Osteocyte (in vitro differentiated cells): ENCODE measurements at regions not wholly inside any gene's neighbourhood (a gene's known extent, or its start where the extent isn't known, plus 50 kb on each side); places are given as distances from the start of the nearest gene placed in this dataset.

Source experiments
- DNase-seq: peaks from one replicate; pipeline ENCODE4 v3.0.0; 2021; ENCODE audit warnings: mixed read lengths; ENCODE audit not compliant: unreplicated experiment; ENCODE audit errors: extremely low spot score
- H3K27ac Mint-ChIP-seq: one replicate; pipeline ENCODE4 v1.8.0; 2021; ENCODE audit warnings: mild to moderate bottlenecking, mixed read lengths; ENCODE audit not compliant: unreplicated experiment
- H3K27me3 Mint-ChIP-seq: one replicate; pipeline ENCODE4 v1.8.0; 2021; ENCODE audit warnings: mixed read lengths; ENCODE audit not compliant: unreplicated experiment
- H3K36me3 Mint-ChIP-seq: one replicate; pipeline ENCODE4 v1.8.0; 2021; ENCODE audit warnings: mixed read lengths; ENCODE audit not compliant: unreplicated experiment
- H3K4me1 Mint-ChIP-seq: one replicate; pipeline ENCODE4 v1.8.0; 2021; ENCODE audit warnings: mixed read lengths; ENCODE audit not compliant: unreplicated experiment
- H3K4me3 Mint-ChIP-seq: one replicate; pipeline ENCODE4 v1.8.0; 2021; ENCODE audit warnings: mild to moderate bottlenecking, moderate library complexity, mixed read lengths; ENCODE audit not compliant: unreplicated experiment
- H3K9me3 Mint-ChIP-seq: one replicate; pipeline ENCODE4 v1.8.0; 2021; ENCODE audit warnings: mixed read lengths; ENCODE audit not compliant: unreplicated experiment
- TF ChIP-seq, protein P1 (sequence below): fragments of 200-600 bp; sonication (generic); IDR thresholded peaks from 2 replicates; pipeline ENCODE4 v1.5.0; 2021; ENCODE audit warnings: antibody characterized with exemption, mild to moderate bottlenecking, moderate library complexity

DNA sequence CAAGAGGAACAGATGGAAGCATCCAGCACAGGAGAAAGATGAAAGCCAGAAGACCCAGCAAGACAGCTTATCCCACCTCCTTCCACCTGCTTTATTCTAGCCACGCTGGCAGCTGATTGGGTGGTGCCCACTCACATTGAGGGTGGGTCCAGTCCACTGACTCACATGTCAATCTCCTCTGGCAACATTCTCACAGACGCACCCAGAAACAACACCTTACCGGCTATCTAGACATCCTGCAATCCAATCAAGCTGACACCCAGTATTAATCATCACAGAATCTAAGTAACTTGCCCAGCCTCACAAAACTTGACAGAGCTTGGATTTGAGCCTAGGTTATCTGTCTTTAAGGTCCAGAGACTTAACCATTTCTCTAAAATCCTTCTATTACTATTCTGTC lies 208.9 kb downstream of the PAH start:
- DNase-seq: no peak
- Mint-ChIP-seq H3K9me3 (no peaks in the 10 kb centered on the region), H3K27ac (no peak overlapping the region), H3K4me1 (peaks cover 3% of the 10 kb centered on the region), H3K4me3 (no peak overlapping the region), H3K36me3 (no peaks in the 10 kb centered on the region), H3K27me3 (peaks cover 14% of the 10 kb centered on the region)
- TF ChIP-seq, protein P1, sequence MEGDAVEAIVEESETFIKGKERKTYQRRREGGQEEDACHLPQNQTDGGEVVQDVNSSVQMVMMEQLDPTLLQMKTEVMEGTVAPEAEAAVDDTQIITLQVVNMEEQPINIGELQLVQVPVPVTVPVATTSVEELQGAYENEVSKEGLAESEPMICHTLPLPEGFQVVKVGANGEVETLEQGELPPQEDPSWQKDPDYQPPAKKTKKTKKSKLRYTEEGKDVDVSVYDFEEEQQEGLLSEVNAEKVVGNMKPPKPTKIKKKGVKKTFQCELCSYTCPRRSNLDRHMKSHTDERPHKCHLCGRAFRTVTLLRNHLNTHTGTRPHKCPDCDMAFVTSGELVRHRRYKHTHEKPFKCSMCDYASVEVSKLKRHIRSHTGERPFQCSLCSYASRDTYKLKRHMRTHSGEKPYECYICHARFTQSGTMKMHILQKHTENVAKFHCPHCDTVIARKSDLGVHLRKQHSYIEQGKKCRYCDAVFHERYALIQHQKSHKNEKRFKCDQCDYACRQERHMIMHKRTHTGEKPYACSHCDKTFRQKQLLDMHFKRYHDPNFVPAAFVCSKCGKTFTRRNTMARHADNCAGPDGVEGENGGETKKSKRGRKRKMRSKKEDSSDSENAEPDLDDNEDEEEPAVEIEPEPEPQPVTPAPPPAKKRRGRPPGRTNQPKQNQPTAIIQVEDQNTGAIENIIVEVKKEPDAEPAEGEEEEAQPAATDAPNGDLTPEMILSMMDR: no peak

DNA sequence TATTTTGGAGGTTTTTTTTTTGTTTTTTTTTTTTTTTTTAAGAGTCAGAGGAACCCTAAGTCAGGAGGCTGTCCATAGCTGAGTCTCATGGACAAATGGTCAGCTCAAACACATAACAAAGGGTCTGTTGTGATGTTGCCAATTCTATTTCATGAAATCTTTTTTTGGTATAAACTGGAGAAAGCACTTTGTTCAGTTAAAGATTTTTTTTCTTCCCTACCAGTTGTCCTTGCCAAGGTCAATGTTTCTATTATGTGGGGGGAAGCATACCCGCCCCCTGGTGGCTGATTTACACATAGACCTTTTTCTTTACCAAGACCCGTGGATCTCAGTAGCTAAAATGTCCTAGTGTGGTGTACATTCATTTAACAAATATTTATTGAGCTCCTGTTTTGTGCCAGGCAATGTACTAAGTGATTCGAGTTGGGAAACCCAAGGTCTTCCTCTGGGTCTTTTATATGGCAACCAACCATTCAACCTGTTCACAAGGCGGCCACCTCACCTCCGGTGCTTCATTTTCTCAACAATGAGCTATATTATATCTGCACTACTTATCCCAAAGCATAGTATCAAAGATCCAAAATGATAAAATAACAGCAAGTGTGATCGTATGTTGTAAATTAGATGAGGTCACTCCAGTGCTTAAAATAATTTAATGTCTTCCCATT lies 214.5 kb downstream of the PAH start:
- H3K4me1 Mint-ChIP-seq: no peaks in the 10 kb centered on the region
- peaks cover 19% of the 10 kb centered on the region for H3K27me3 Mint-ChIP-seq
- no peak for DNase-seq
- TF ChIP-seq, protein P1: peak; percentile 54
- H3K9me3 Mint-ChIP-seq: no peaks in the 10 kb centered on the region
- H3K36me3 Mint-ChIP-seq: no peaks in the 10 kb centered on the region
- no peak overlapping the region for H3K4me3 Mint-ChIP-seq
- no peak overlapping the region for H3K27ac Mint-ChIP-seq

DNA sequence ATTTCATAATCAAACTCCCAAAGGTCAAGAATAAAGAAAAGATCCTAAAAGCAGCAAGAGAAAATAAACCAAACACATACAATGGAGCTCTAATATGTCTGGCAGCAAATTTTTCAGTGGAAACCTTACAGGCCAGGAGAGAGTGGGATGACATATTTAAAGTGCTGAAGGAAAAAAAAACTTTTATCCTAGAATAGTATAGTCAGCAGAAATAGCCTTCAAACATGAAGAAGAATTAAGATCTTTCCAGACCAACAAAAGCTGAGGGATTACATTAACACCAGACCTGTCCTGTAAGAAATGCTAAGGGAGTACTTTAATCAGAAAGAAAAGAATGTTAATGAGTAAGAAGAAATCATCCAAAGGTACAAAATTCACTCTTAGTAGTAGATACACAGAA lies 215.7 kb upstream of the IGF1 start:
- H3K27ac Mint-ChIP-seq: no peak overlapping the region
- peaks cover 10% of the 10 kb centered on the region for H3K9me3 Mint-ChIP-seq
- H3K4me3 Mint-ChIP-seq: no peak overlapping the region
- peaks cover 13% of the 10 kb centered on the region for H3K27me3 Mint-ChIP-seq
- H3K36me3 Mint-ChIP-seq: no peaks in the 10 kb centered on the region
- no peaks in the 10 kb centered on the region for H3K4me1 Mint-ChIP-seq
- no peak for DNase-seq
- TF ChIP-seq, protein P1: no peak

DNA sequence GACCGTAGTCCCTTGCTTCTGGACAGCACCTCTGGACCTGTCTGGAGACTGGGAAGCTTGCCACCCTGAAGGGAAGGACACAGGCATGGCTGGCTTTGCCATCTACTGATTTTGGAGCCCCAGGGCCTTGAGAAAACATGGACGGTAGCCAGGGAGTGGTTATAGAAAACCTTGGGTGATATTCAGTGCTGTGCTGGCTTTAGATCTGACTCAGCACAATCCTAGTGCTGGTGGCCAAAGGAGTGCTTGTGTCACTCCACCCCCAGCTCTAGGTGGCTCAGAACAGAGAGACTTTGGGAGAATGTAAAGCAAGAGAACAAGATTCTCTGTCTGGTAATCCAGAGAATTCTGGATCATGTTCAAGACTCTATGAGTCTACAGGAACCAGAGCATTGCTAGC lies 214.5 kb upstream of the IGF1 start:
- H3K36me3 Mint-ChIP-seq: no peaks in the 10 kb centered on the region
- peaks cover 11% of the 10 kb centered on the region for H3K27me3 Mint-ChIP-seq
- TF ChIP-seq, protein P1: no peak
- no peak overlapping the region for H3K27ac Mint-ChIP-seq
- H3K4me1 Mint-ChIP-seq: no peaks in the 10 kb centered on the region
- DNase-seq: no peak
- H3K4me3 Mint-ChIP-seq: no peak overlapping the region
- peaks cover 10% of the 10 kb centered on the region for H3K9me3 Mint-ChIP-seq

DNA sequence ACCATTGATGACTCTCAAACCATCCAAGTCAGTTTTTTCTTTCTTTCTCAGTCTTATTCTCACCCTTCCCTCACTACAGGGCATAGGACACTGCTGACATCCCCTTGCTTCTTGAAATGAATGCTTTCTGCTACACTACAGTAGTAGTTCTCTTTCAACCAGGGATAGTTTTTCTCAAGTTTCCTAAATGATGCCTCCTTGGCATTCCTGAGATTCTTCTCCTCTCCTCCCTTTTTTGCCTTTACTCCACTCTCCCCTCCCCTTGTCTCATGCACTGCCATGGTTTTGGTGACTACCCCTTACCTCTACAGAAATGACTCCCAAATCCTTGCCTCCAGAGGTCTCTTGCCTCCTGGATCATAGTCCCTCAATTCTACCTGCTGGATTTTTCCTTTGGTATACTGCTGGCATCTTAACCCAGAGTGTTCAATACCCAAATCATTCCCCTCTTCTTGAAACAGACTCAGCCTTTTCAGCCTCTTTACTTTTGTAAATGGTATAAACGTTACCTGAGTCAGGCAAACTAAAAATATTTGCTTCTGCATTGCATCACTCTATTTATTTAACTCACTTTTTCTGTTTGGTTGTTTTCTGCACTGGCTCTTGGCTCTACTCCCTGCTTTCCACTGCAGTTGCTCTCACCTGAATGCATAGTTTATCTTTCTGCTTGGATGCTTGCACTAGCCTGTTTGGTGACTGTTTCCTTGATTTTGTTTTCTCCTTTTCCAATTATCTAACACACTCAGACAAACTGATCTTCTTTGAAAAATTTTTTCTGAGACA lies 211.6 kb upstream of the IGF1 start:
- Mint-ChIP-seq H3K4me1 (no peaks in the 10 kb centered on the region), H3K36me3 (no peaks in the 10 kb centered on the region), H3K27me3 (peaks cover 11% of the 10 kb centered on the region), H3K27ac (no peak overlapping the region), H3K9me3 (peaks cover 10% of the 10 kb centered on the region), H3K4me3 (no peak overlapping the region)
- DNase-seq: no peak
- TF ChIP-seq, protein P1: no peak
